Caco-2 (cell line): ENCODE measurements at regions not wholly inside any gene's neighbourhood (a gene's known extent, or its start where the extent isn't known, plus 50 kb on each side); places are given as distances from the start of the nearest gene placed in this dataset.

Experiments used
- BruUV-seq: library from RNA; stranded (reverse); fragments of 400-500 nt; replicated peaks from 2 replicates; lab custom pipeline; 2021; lab: Mats Ljungman, UMichigan
- CTCF ChIA-PET: fragments of 300-600 bp; sonication (Branson Sonifier 250); formaldehyde crosslinking; loops from one replicate; lab custom pipeline; 2022; ENCODE audit warnings: antibody characterized with exemption; lab: Charles Lee
- POLR2A ChIA-PET: fragments of 300-600 bp; sonication (Branson Sonifier 250); formaldehyde crosslinking; loops from one replicate; lab custom pipeline; 2022; ENCODE audit warnings: antibody characterized with exemption; lab: Charles Lee
- DNase-seq, 2 experiments: peaks; one replicate each; pipeline versions ENCODE4 v3.0.0 to v3.0.0-alpha.2; 2020 to 2022
- H3K27me3 ChIP-seq: replicated peaks from 2 replicates; pipeline ENCODE4 v1.6.0; 2011; ENCODE audit warnings: low read length; ENCODE audit not compliant: control insufficient read depth, insufficient read depth
- H3K36me3 ChIP-seq: 2 replicates; pipeline ENCODE4 v1.5.1; 2011; ENCODE audit warnings: low read length; ENCODE audit not compliant: control insufficient read depth, insufficient read depth
- H3K4me1 ChIP-seq: fragments of 250-450 bp; sonication (Bioruptor Pico); 2 replicates; pipeline ENCODE4 v1.5.1; 2020; ENCODE audit warnings: mild to moderate bottlenecking
- H3K4me3 ChIP-seq: 2 replicates; pipeline ENCODE4 v1.5.1; 2011; ENCODE audit warnings: low read depth, mild to moderate bottlenecking, control low read depth, low read length
- H3K9me3 ChIP-seq: fragments of 250-450 bp; sonication (Bioruptor Pico); 2 replicates; pipeline ENCODE4 v1.5.1; 2020; ENCODE audit warnings: mild to moderate bottlenecking, moderate library complexity
- H3K27ac Mint-ChIP-seq: one replicate; pipeline ENCODE4 v1.8.0; 2022; ENCODE audit warnings: mixed read lengths; ENCODE audit not compliant: unreplicated experiment
- H3K27me3 Mint-ChIP-seq: one replicate; pipeline ENCODE4 v1.8.0; 2022; ENCODE audit warnings: mixed read lengths; ENCODE audit not compliant: insufficient read depth, unreplicated experiment
- H3K36me3 Mint-ChIP-seq: one replicate; pipeline ENCODE4 v1.8.0; 2022; ENCODE audit warnings: mild to moderate bottlenecking, mixed read lengths; ENCODE audit not compliant: insufficient read depth, unreplicated experiment
- H3K4me1 Mint-ChIP-seq: one replicate; pipeline ENCODE4 v1.8.0; 2022; ENCODE audit warnings: low read depth, mixed read lengths; ENCODE audit not compliant: unreplicated experiment
- H3K4me3 Mint-ChIP-seq: one replicate; pipeline ENCODE4 v1.8.0; 2022; ENCODE audit warnings: mild to moderate bottlenecking, moderate library complexity, mixed read lengths; ENCODE audit not compliant: unreplicated experiment
- H3K9me3 Mint-ChIP-seq: one replicate; pipeline ENCODE4 v1.8.0; 2022; ENCODE audit warnings: mixed read lengths; ENCODE audit not compliant: unreplicated experiment
- CTCF ChIP-seq, 2 experiments: fragments of 200-600 bp in 1 of 2; IDR thresholded peaks; 1 replicate in 1 of 2; 2 replicates in 1 of 2; pipeline versions ENCODE4 v1.5.1 to v1.8.0; 2011 to 2022; ENCODE audit warnings: antibody characterized with exemption in 1 of 2, control low read depth in 1 of 2, inconsistent platforms in 1 of 2, low read depth in 1 of 2, low read length in 1 of 2, mild to moderate bottlenecking in 1 of 2, moderate library complexity in 1 of 2; ENCODE audit not compliant: insufficient read depth in 1 of 2, severe bottlenecking in 1 of 2, unreplicated experiment in 1 of 2
- intact Hi-C: fragments of 100-400 bp; cut with micrococcal nuclease; formaldehyde crosslinking; loops from one replicate; pipeline ENCODE4 v1.10.0; 2022; ENCODE audit not compliant: unreplicated experiment

GRCh38 chr5:173785400-173785799 is 102.7 kb upstream of the CPEB4 start:
- Mint-ChIP-seq H3K36me3 (peaks cover 5% of the 10 kb centered on the region), H3K9me3 (no peaks in the 10 kb centered on the region), H3K27ac (no peak overlapping the region), H3K4me1 (peaks cover 28% of the 10 kb centered on the region), H3K27me3 (no peaks in the 10 kb centered on the region), H3K4me3 (no peak overlapping the region)
- no peak for DNase-seq
- no peaks in the 10 kb centered on the region for H3K9me3 ChIP-seq
- no peak for TF ChIP-seq CTCF (IDR thresholded peaks at IDR 0.05; ENCODE audit: insufficient read depth in 1 of 2, low read depth in 1 of 2, low read length in 1 of 2, severe bottlenecking in 1 of 2, unreplicated experiment in 1 of 2)
- no TSS peak for BruUV-seq
- CTCF ChIA-PET = no interaction called here
- POLR2A ChIA-PET = no interaction called here
- intact Hi-C loops = no loop called here
- peaks cover 20% of the 10 kb centered on the region for H3K4me1 ChIP-seq
- no peaks in the 10 kb centered on the region for H3K27me3 ChIP-seq
- H3K4me3 ChIP-seq = no peak overlapping the region
- no peaks in the 10 kb centered on the region for H3K36me3 ChIP-seq

GRCh38 chr5:173785866-173786265 is 102.3 kb upstream of the CPEB4 start:
- POLR2A ChIA-PET = no interaction called here
- intact Hi-C loops = no loop called here

GRCh38 chr5:173786286-173787187 is 101.6 kb upstream of the CPEB4 start:
- no peak overlapping the region for H3K4me3 Mint-ChIP-seq
- TF ChIP-seq CTCF (IDR thresholded peaks at IDR 0.05; ENCODE audit: insufficient read depth in 1 of 2, low read depth in 1 of 2, low read length in 1 of 2, severe bottlenecking in 1 of 2, unreplicated experiment in 1 of 2) = no peak
- intact Hi-C loops = no loop called here
- H3K27me3 ChIP-seq = no peaks in the 10 kb centered on the region
- H3K9me3 Mint-ChIP-seq = no peaks in the 10 kb centered on the region
- no peak overlapping the region for H3K27ac Mint-ChIP-seq
- H3K36me3 Mint-ChIP-seq = peaks cover 5% of the 10 kb centered on the region
- peaks cover 15% of the 10 kb centered on the region for H3K4me1 ChIP-seq
- H3K36me3 ChIP-seq = no peaks in the 10 kb centered on the region
- no peak overlapping the region for H3K4me3 ChIP-seq
- BruUV-seq = no TSS peak
- ChIA-PET POLR2A (interaction anchor here (0.5 kb wide), 1 partner anchor 20 kb away, joined by 3 read pairs; no protein-coding TSS in a partner anchor), CTCF (interaction anchor here (0.5 kb wide), 1 partner anchor 1714 kb away, joined by 3 read pairs; no protein-coding TSS in a partner anchor)
- no peak for DNase-seq
- H3K9me3 ChIP-seq = no peaks in the 10 kb centered on the region
- peaks cover 18% of the 10 kb centered on the region for H3K4me1 Mint-ChIP-seq
- H3K27me3 Mint-ChIP-seq = no peaks in the 10 kb centered on the region

More at GRCh38 chr5:173785866-173786265, 102.3 kb upstream of the CPEB4 start:
- no peak overlapping the region for H3K27ac Mint-ChIP-seq
- H3K27me3 Mint-ChIP-seq = no peaks in the 10 kb centered on the region
- peaks cover 23% of the 10 kb centered on the region for H3K4me1 Mint-ChIP-seq
- no peaks in the 10 kb centered on the region for H3K9me3 ChIP-seq
- no TSS peak for BruUV-seq
- H3K27me3 ChIP-seq = no peaks in the 10 kb centered on the region
- H3K4me1 ChIP-seq = peaks cover 20% of the 10 kb centered on the region
- CTCF ChIA-PET = no interaction called here
- H3K36me3 ChIP-seq = no peaks in the 10 kb centered on the region
- peaks cover 5% of the 10 kb centered on the region for H3K36me3 Mint-ChIP-seq
- DNase-seq = no peak
- no peak overlapping the region for H3K4me3 ChIP-seq
- H3K4me3 Mint-ChIP-seq = no peak overlapping the region
- H3K9me3 Mint-ChIP-seq = no peaks in the 10 kb centered on the region
- TF ChIP-seq CTCF (IDR thresholded peaks at IDR 0.05; ENCODE audit: insufficient read depth in 1 of 2, low read depth in 1 of 2, low read length in 1 of 2, severe bottlenecking in 1 of 2, unreplicated experiment in 1 of 2) = no peak
